Neural cell (in vitro differentiated cells): ENCODE measurements at regions not wholly inside any gene's neighbourhood (a gene's known extent, or its start where the extent isn't known, plus 50 kb on each side); places are given as distances from the start of the nearest gene placed in this dataset.

ENCODE experiments used
- H2AFZ ChIP-seq: fragments of 200-600, 300-800 bp; sonication (generic), shearing (Covaris generic); 2 replicates; pipeline ENCODE4 v1.6.0; 2014; ENCODE audit warnings: low read depth, mild to moderate bottlenecking, antibody characterized with exemption, low read length, moderate library complexity
- H3F3A ChIP-seq: fragments of 200-600 bp; shearing (Covaris generic); 2 replicates; pipeline ENCODE4 v1.6.1; 2016; ENCODE audit warnings: mild to moderate bottlenecking, moderate library complexity, mixed read lengths, antibody characterized with exemption, low read length; ENCODE audit not compliant: insufficient read depth, poor library complexity, severe bottlenecking
- H3K27ac ChIP-seq: fragments of 200-600, 300-800 bp; sonication (generic), shearing (Covaris generic); 2 replicates; pipeline ENCODE4 v1.5.1; 2014; ENCODE audit warnings: mild to moderate bottlenecking, low read length, moderate library complexity
- H3K27me3 ChIP-seq: fragments of 300-800, 200-600 bp; sonication (generic), shearing (Covaris generic); 2 replicates; pipeline ENCODE4 v1.6.0; 2014; ENCODE audit warnings: mild to moderate bottlenecking, low read depth, low read length, moderate library complexity; ENCODE audit not compliant: insufficient read depth
- H3K36me3 ChIP-seq: fragments of 300-800, 200-600 bp; sonication (generic), shearing (Covaris generic); 2 replicates; pipeline ENCODE4 v1.5.1; 2014; ENCODE audit warnings: mild to moderate bottlenecking, antibody characterized with exemption, low read length, moderate library complexity; ENCODE audit not compliant: insufficient read depth
- H3K4me2 ChIP-seq: fragments of 300-800, 200-600 bp; sonication (generic), shearing (Covaris generic); 2 replicates; pipeline ENCODE4 v1.6.0; 2014; ENCODE audit warnings: mild to moderate bottlenecking, low read length
- H3K4me3 ChIP-seq: fragments of 300-800, 200-600 bp; sonication (generic), shearing (Covaris generic); 2 replicates; pipeline ENCODE4 v1.5.1; 2014; ENCODE audit warnings: mild to moderate bottlenecking, low read length, moderate library complexity
- H3K79me2 ChIP-seq: fragments of 200-600 bp; shearing (Covaris generic); replicated peaks from 2 replicates; pipeline ENCODE4 v1.6.0; 2014; ENCODE audit warnings: mild to moderate bottlenecking, low read length, moderate library complexity; ENCODE audit not compliant: insufficient read depth
- H3K9ac ChIP-seq: fragments of 300-800, 200-600 bp; sonication (generic), shearing (Covaris generic); 2 replicates; pipeline ENCODE4 v1.6.1; 2016; ENCODE audit warnings: mild to moderate bottlenecking, low read length, mixed read lengths
- H3K9me2 ChIP-seq: fragments of 200-600 bp; shearing (Covaris generic); 2 replicates; pipeline ENCODE4 v1.6.1; 2016; ENCODE audit warnings: mild to moderate bottlenecking, low read length, mixed read lengths; ENCODE audit not compliant: insufficient read depth
- H3K9me3 ChIP-seq: fragments of 200-600, 300-800 bp; sonication (generic), shearing (Covaris generic); 2 replicates; pipeline ENCODE4 v1.6.1; 2016; ENCODE audit warnings: mild to moderate bottlenecking, mixed run types, low read length, moderate library complexity, mixed read lengths
- H4K20me1 ChIP-seq: fragments of 200-600 bp; shearing (Covaris generic); 2 replicates; pipeline ENCODE4 v1.6.1; 2016; ENCODE audit warnings: mild to moderate bottlenecking, mixed run types; ENCODE audit not compliant: insufficient read depth
- CTCF ChIP-seq: fragments of 450-650 bp; IDR thresholded peaks from 2 replicates; pipeline ENCODE4 v1.5.1; 2014; ENCODE audit warnings: antibody characterized with exemption, mild to moderate bottlenecking, moderate library complexity; ENCODE audit not compliant: poor library complexity, severe bottlenecking
- EP300 ChIP-seq: fragments of 450-650 bp; conservative IDR thresholded peaks from 2 replicates; pipeline ENCODE4 v1.6.1; 2014; ENCODE audit warnings: antibody characterized with exemption, mild to moderate bottlenecking, moderate library complexity; ENCODE audit not compliant: poor library complexity, severe bottlenecking
- EZH2 ChIP-seq: fragments of 200-600, 300-800 bp; shearing (Covaris generic), sonication (generic); IDR thresholded peaks from 2 replicates; pipeline ENCODE4 v1.6.1; 2014; ENCODE audit warnings: antibody characterized with exemption, low read length, borderline replicate concordance, mild to moderate bottlenecking; ENCODE audit not compliant: insufficient read depth, poor library complexity, severe bottlenecking
- MXI1 ChIP-seq: fragments of 450-650 bp; conservative IDR thresholded peaks from 2 replicates; pipeline ENCODE4 v1.6.1; 2014; ENCODE audit warnings: antibody characterized with exemption, mild to moderate bottlenecking; ENCODE audit not compliant: poor library complexity, severe bottlenecking
- POLR2AphosphoS5 ChIP-seq: IDR thresholded peaks from 2 replicates; pipeline ENCODE4 v1.6.1; 2012
- RAD21 ChIP-seq: fragments of 450-650 bp; conservative IDR thresholded peaks from 2 replicates; pipeline ENCODE4 v1.6.1; 2014; ENCODE audit warnings: antibody characterized with exemption, mild to moderate bottlenecking, moderate library complexity
- REST ChIP-seq: IDR thresholded peaks from 2 replicates; pipeline ENCODE4 v1.6.1; 2012; ENCODE audit warnings: borderline replicate concordance
- SMC3 ChIP-seq: fragments of 450-650 bp; conservative IDR thresholded peaks from 2 replicates; pipeline ENCODE4 v1.6.1; 2014; ENCODE audit warnings: antibody characterized with exemption, mild to moderate bottlenecking, moderate library complexity; ENCODE audit not compliant: poor library complexity
- TAF1 ChIP-seq: IDR thresholded peaks from 2 replicates; pipeline ENCODE4 v1.6.1; 2012; ENCODE audit warnings: low read depth

- no peak overlapping the region for H2AFZ ChIP-seq
- H3K79me2 ChIP-seq, result no peaks in the 10 kb centered on the region
- H3K27me3 ChIP-seq, result no peaks in the 10 kb centered on the region
- H3K4me3 ChIP-seq, result no peak overlapping the region
- H3K9me3 ChIP-seq, result no peaks in the 10 kb centered on the region
- no peaks in the 10 kb centered on the region for H3K36me3 ChIP-seq
- no peaks in the 10 kb centered on the region for H3K9me2 ChIP-seq
- H4K20me1 ChIP-seq, result no peaks in the 10 kb centered on the region
- H3K27ac ChIP-seq, result no peak overlapping the region
- peak; percentile 48 for TF ChIP-seq EP300
- no peak for TF ChIP-seq RAD21
- H3K9ac ChIP-seq, result no peak overlapping the region
- H3F3A ChIP-seq, result no peaks in the 10 kb centered on the region
- no peak overlapping the region for H3K4me2 ChIP-seq
Measured at GRCh38 chr18:44149706-44150105, 531.0 kb upstream of the SETBP1 start.

- Histone ChIP-seq H3F3A (no peaks in the 10 kb centered on the region), H3K9ac (no peak overlapping the region), H3K27me3 (no peaks in the 10 kb centered on the region), H2AFZ (no peak overlapping the region), H3K36me3 (no peaks in the 10 kb centered on the region), H3K79me2 (no peaks in the 10 kb centered on the region), H4K20me1 (no peaks in the 10 kb centered on the region), H3K27ac (no peak overlapping the region), H3K4me3 (no peak overlapping the region), H3K4me2 (no peak overlapping the region), H3K9me2 (no peaks in the 10 kb centered on the region), H3K9me3 (no peaks in the 10 kb centered on the region)
- no peak for TF ChIP-seq EZH2
- TF ChIP-seq REST, result no peak
- no peak for TF ChIP-seq RAD21
- no peak for TF ChIP-seq MXI1
- no peak for TF ChIP-seq TAF1
- TF ChIP-seq POLR2AphosphoS5, result no peak
- no peak for TF ChIP-seq EP300
- no peak for TF ChIP-seq SMC3
- TF ChIP-seq CTCF, result no peak
Measured at GRCh38 chr18:44153981-44154380, 526.7 kb upstream of the SETBP1 start.

GRCh38 chr18:44156126-44156525, 524.6 kb upstream of the SETBP1 start:
- Histone ChIP-seq H3F3A (no peaks in the 10 kb centered on the region), H3K9ac (no peak overlapping the region), H3K79me2 (no peaks in the 10 kb centered on the region), H3K27ac (no peak overlapping the region), H3K9me3 (no peaks in the 10 kb centered on the region), H3K9me2 (no peaks in the 10 kb centered on the region), H3K4me2 (no peak overlapping the region), H2AFZ (no peak overlapping the region), H3K27me3 (no peaks in the 10 kb centered on the region), H4K20me1 (no peaks in the 10 kb centered on the region), H3K36me3 (no peaks in the 10 kb centered on the region), H3K4me3 (no peak overlapping the region)
- TF ChIP-seq RAD21 (no peak), CTCF (no peak), REST (no peak), SMC3 (no peak), EZH2 (no peak), TAF1 (no peak)
